CD4-positive, CD25-positive, alpha-beta regulatory T cell (primary cell): ENCODE measurements at regions not wholly inside any gene's neighbourhood (a gene's known extent, or its start where the extent isn't known, plus 50 kb on each side); places are given as distances from the start of the nearest gene placed in this dataset.

Experiments used
- ATAC-seq, 2 donors: fragments of 150-1000 bp; cut with Tn5 transposase; one replicate each; pipeline ENCODE4 v1.10.0; 2021; ENCODE audit warnings: low read depth in 2 of 2, moderate number of reproducible peaks in 2 of 2, moderate library complexity in 1 of 2
- DNase-seq, 3 donors: peaks; one replicate each; pipeline versions ENCODE4 v3.0.0 to v3.0.0-alpha.2; 2012 to 2022; ENCODE audit warnings: mixed read lengths in 1 of 3
- H3K27ac ChIP-seq: one replicate; pipeline ENCODE4 v1.7.0; 2013; ENCODE audit warnings: mild to moderate bottlenecking, low read length; ENCODE audit not compliant: insufficient read depth, poor library complexity, severe bottlenecking
- H3K27me3 ChIP-seq: one replicate; pipeline ENCODE4 v1.7.0; 2013; ENCODE audit warnings: low read length; ENCODE audit not compliant: control insufficient read depth, insufficient read depth
- H3K36me3 ChIP-seq: one replicate; pipeline ENCODE4 v1.7.0; 2013; ENCODE audit warnings: mild to moderate bottlenecking, low read length, moderate library complexity; ENCODE audit not compliant: control insufficient read depth, insufficient read depth
- H3K4me1 ChIP-seq: 2 replicates; pipeline ENCODE4 v1.7.0; 2013; ENCODE audit warnings: mild to moderate bottlenecking, low read length; ENCODE audit not compliant: insufficient read depth, control insufficient read depth, poor library complexity, severe bottlenecking
- H3K4me3 ChIP-seq: one replicate; pipeline ENCODE4 v1.7.0; 2013; ENCODE audit warnings: low read depth, mild to moderate bottlenecking, low read length, moderate library complexity
- H3K9me3 ChIP-seq, 2 experiments: 1 replicate in 1 of 2; 2 replicates in 1 of 2; pipeline ENCODE4 v1.7.0; 2013; ENCODE audit warnings: low read length in 2 of 2, mild to moderate bottlenecking in 1 of 2, moderate library complexity in 1 of 2; ENCODE audit not compliant: control insufficient read depth in 2 of 2
- H3K27ac Mint-ChIP-seq, 3 donors: one replicate each; pipeline ENCODE4 v1.8.0; 2020 to 2022; ENCODE audit warnings: mild to moderate bottlenecking in 3 of 3, mixed read lengths in 3 of 3, moderate library complexity in 2 of 3
- H3K27me3 Mint-ChIP-seq: one replicate; pipeline ENCODE4 v1.8.0; 2022; ENCODE audit warnings: mild to moderate bottlenecking, mixed read lengths
- H3K36me3 Mint-ChIP-seq: one replicate; pipeline ENCODE4 v1.8.0; 2020; ENCODE audit warnings: mixed read lengths
- H3K4me1 Mint-ChIP-seq, 4 donors: one replicate each; pipeline ENCODE4 v1.8.0; 2020 to 2022; ENCODE audit warnings: mixed read lengths in 4 of 4, mild to moderate bottlenecking in 1 of 4
- H3K4me3 Mint-ChIP-seq, 4 donors: one replicate each; pipeline ENCODE4 v1.8.0; 2020 to 2022; ENCODE audit warnings: mild to moderate bottlenecking in 4 of 4, mixed read lengths in 4 of 4, moderate library complexity in 3 of 4
- H3K9me3 Mint-ChIP-seq, 7 donors: one replicate each; pipeline ENCODE4 v1.8.0; 2020 to 2022; ENCODE audit warnings: mixed read lengths in 7 of 7, mild to moderate bottlenecking in 3 of 7, moderate library complexity in 2 of 7

DNA sequence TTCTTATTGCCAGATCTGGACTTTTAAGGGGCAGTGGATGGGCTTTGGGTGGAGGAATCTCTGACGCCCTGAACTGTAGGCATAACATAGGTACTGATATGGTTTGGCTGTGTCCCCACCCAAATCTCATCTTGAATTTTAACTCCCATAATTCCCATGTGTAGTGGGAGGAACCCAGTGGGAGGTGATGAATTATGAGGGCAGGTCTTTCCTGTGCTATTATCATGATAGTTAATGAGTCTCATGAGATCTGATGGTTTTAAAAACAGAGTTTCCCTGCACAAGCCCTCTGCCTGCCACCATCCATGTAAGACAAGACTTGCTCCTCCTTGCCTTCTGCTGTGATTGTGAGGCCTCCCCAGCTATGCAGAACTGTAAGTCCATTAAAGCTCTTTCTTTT, 160.0 kb upstream of the CRY1 start:
- no peak overlapping the region for H3K4me3 ChIP-seq
- Mint-ChIP-seq H3K4me1 (no peaks in the 10 kb centered on the region), H3K27me3 (peaks cover 9% of the 10 kb centered on the region), H3K4me3 (no peak overlapping the region), H3K36me3 (no peaks in the 10 kb centered on the region), H3K9me3 (peaks cover 0 to 5% (median 3%) of the 10 kb centered on the region in 7 donors), H3K27ac (no peak overlapping the region)
- no peak overlapping the region for H3K27ac ChIP-seq
- no peaks in the 10 kb centered on the region for H3K9me3 ChIP-seq
- DNase-seq (no peak), ATAC-seq (no peak)
- H3K36me3 ChIP-seq, result no peaks in the 10 kb centered on the region
- no peaks in the 10 kb centered on the region for H3K4me1 ChIP-seq
- H3K27me3 ChIP-seq, result peaks cover 4% of the 10 kb centered on the region

DNA sequence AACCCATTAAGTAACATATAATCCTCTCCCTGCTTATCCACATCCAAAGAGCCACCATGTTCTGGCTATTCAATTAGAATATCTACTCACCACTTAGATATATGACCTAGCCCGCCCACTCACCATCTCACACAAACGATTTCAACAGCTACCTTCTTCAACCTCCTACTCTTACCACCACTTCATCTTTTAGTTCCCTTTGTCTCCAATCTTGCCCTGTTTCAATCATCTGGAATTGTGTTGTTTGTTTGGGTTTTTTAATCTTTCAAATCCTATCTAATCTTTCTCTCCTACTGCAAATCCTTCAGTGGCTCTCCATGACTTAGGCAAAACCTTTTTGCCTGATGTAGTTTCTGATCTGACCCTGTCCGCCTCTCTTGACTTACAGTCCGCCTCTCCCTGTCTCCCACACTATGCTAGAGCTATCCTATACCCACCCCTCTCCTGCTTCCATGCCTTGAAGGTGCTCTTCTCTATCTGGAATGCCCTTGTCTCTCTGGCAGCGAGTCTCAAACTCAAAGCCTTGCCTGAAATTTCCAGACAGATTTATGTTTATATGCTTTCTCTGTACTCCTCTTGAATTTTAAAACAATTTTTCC, 161.0 kb upstream of the CRY1 start:
- H3K4me3 Mint-ChIP-seq, result no peak overlapping the region
- H3K36me3 Mint-ChIP-seq, result no peaks in the 10 kb centered on the region
- Histone ChIP-seq H3K4me1 (no peaks in the 10 kb centered on the region), H3K9me3 (no peaks in the 10 kb centered on the region), H3K36me3 (no peaks in the 10 kb centered on the region), H3K27me3 (peaks cover 7% of the 10 kb centered on the region), H3K4me3 (no peak overlapping the region), H3K27ac (no peak overlapping the region)
- H3K9me3 Mint-ChIP-seq, result peaks cover 0 to 5% (median 2%) of the 10 kb centered on the region in 7 donors
- peaks cover 17% of the 10 kb centered on the region for H3K27me3 Mint-ChIP-seq
- DNase-seq (no peak), ATAC-seq (no peak)
- H3K27ac Mint-ChIP-seq, result no peak overlapping the region
- no peaks in the 10 kb centered on the region for H3K4me1 Mint-ChIP-seq

DNA sequence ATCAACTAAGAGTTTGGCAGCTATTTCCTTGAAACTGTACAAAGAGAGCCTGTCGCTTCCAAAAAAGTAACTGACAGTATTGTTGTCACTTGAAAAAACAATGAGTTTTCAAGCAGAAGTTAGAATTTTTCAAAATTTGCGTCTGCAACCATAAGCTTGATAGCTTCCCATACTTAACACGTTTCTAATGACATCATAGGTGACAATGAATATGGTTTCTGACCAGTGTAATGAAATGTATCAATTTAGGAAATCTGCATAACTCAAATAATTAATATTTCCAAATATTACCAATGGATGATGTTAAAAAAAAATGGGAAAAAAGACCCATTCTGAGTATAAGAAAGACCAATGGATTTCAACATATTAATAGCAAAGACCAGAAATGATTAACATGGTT, 165.4 kb upstream of the CRY1 start:
- Mint-ChIP-seq H3K27me3 (peaks cover 19% of the 10 kb centered on the region), H3K4me3 (no peak overlapping the region), H3K4me1 (no peaks in the 10 kb centered on the region), H3K36me3 (no peaks in the 10 kb centered on the region), H3K9me3 (peaks cover 0 to 12% (median 0%) of the 10 kb centered on the region in 7 donors), H3K27ac (no peak overlapping the region)
- ATAC-seq, result no peak
- H3K4me1 ChIP-seq, result no peaks in the 10 kb centered on the region
- H3K27me3 ChIP-seq, result peaks cover 10% of the 10 kb centered on the region
- H3K4me3 ChIP-seq, result no peak overlapping the region
- no peak for DNase-seq
- peaks cover 4 to 5% of the 10 kb centered on the region in 2 experiments for H3K9me3 ChIP-seq
- H3K36me3 ChIP-seq, result no peaks in the 10 kb centered on the region
- no peak overlapping the region for H3K27ac ChIP-seq

DNA sequence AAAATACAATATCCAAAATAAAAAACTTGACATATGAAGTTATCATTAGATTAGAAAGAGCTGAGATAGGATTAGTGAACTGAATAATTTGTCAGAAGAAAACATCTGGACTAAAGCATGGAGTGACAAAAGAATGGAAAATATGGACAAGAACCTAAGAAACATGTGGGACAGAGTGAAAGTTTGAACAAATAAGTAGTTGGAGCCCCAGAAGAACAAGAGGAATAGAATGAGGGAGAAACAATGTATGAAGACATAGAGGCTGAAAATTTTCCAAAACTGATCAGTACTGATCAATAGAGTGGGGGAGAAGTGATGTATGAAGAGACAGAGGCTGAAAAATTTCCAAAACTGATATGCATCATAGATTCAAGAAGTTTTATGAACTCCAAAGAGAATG, 170.6 kb upstream of the CRY1 start:
- H3K27ac ChIP-seq, result no peak overlapping the region
- Mint-ChIP-seq H3K27me3 (peaks cover 9% of the 10 kb centered on the region), H3K27ac (no peak overlapping the region), H3K36me3 (no peaks in the 10 kb centered on the region), H3K9me3 (peaks cover 0 to 12% (median 1%) of the 10 kb centered on the region in 7 donors), H3K4me3 (peak overlapping the region in 1 of 4 donors; percentile 11), H3K4me1 (peaks cover 0 to 10% (median 3%) of the 10 kb centered on the region in 4 donors)
- H3K9me3 ChIP-seq, result peaks cover 5 to 7% of the 10 kb centered on the region in 2 experiments
- DNase-seq (no peak), ATAC-seq (no peak)
- H3K27me3 ChIP-seq, result peaks cover 7% of the 10 kb centered on the region
- H3K4me3 ChIP-seq, result no peak overlapping the region
- no peaks in the 10 kb centered on the region for H3K4me1 ChIP-seq
- H3K36me3 ChIP-seq, result no peaks in the 10 kb centered on the region

DNA sequence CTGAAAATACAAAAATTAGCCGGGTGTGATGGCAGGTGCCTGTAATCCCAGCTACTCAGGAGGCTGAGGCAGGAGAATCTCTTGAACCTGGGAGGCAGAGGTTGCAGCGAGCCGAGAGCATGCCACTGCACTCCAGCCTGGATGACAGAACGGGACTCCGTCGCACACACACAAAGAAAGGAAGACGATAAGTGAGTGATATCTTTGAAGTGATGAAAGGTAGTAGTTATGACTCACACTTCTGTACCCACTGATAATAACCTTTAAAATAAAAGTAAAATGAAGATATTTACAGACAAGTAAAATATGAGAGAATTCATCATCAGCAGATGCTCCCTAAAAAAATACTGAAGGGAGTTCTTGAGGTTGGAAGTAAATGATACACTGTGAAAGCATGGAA, 171.3 kb upstream of the CRY1 start:
- Histone ChIP-seq H3K9me3 (peaks cover 5 to 7% of the 10 kb centered on the region in 2 experiments), H3K4me1 (no peaks in the 10 kb centered on the region), H3K27me3 (peaks cover 10% of the 10 kb centered on the region), H3K4me3 (no peak overlapping the region), H3K36me3 (no peaks in the 10 kb centered on the region), H3K27ac (no peak overlapping the region)
- Mint-ChIP-seq H3K27ac (no peak overlapping the region), H3K36me3 (no peaks in the 10 kb centered on the region), H3K9me3 (peaks cover 0 to 12% (median 1%) of the 10 kb centered on the region in 7 donors), H3K4me1 (peaks cover 0 to 10% (median 3%) of the 10 kb centered on the region in 4 donors), H3K4me3 (peak overlapping the region in 2 of 4 donors; percentile 23 to 78), H3K27me3 (peaks cover 9% of the 10 kb centered on the region)
- ATAC-seq (no peak), DNase-seq (peak in 1 of 3 donors; percentile 46)

DNA sequence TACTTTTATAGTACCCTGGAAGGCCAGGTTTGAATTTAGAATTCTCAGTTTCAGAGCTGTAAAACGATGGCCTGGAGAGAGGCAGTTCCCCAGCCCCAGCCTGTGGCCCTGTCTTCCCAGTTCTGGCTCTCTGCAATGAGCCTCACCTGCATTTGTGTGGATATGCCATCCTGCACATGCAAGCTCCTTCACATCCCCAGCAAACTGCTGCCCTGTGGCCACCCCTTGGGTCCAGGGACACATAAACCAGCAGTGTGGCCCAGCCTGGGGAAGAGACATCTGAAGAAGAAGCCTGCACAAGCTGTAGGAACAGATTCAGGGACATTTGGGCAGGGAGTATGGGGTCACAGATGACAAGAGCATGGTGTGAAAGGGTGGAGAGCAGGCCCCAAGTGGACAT, 174.3 kb upstream of the CRY1 start:
- Mint-ChIP-seq H3K36me3 (no peaks in the 10 kb centered on the region), H3K4me1 (peaks cover 0 to 10% (median 3%) of the 10 kb centered on the region in 4 donors), H3K4me3 (no peak overlapping the region), H3K9me3 (peaks cover 0 to 12% (median 0%) of the 10 kb centered on the region in 7 donors), H3K27ac (no peak overlapping the region), H3K27me3 (peaks cover 11% of the 10 kb centered on the region)
- no peak overlapping the region for H3K27ac ChIP-seq
- H3K27me3 ChIP-seq, result peaks cover 6% of the 10 kb centered on the region
- H3K36me3 ChIP-seq, result no peaks in the 10 kb centered on the region
- DNase-seq (no peak), ATAC-seq (no peak)
- peaks cover 5 to 7% of the 10 kb centered on the region in 2 experiments for H3K9me3 ChIP-seq
- H3K4me3 ChIP-seq, result no peak overlapping the region
- no peaks in the 10 kb centered on the region for H3K4me1 ChIP-seq

DNA sequence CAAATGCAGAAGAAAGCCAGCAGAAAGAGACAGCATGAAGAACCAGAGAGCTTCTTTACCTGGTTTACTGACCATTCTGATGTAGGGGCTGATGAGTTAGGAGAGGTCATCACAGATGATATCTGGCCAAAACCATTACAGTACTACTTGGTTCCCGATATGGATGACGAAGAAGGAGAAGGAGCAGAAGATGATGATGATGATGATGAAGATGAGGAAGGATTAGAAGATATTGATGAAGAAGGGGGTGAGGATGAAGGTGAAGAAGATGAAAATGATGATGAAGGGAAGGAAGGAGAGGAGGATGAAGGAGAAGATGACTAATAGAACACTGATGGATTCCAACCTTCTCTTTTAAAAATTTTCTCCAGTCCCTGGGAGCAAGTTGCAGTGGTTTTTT, 178.2 kb upstream of the CRY1 start:
- Histone ChIP-seq H3K36me3 (no peaks in the 10 kb centered on the region), H3K9me3 (no peaks in the 10 kb centered on the region), H3K4me3 (no peak overlapping the region), H3K27ac (no peak overlapping the region), H3K4me1 (no peaks in the 10 kb centered on the region), H3K27me3 (peaks cover 11% of the 10 kb centered on the region)
- Mint-ChIP-seq H3K4me1 (no peaks in the 10 kb centered on the region), H3K27me3 (peaks cover 26% of the 10 kb centered on the region), H3K4me3 (no peak overlapping the region), H3K9me3 (peaks cover 0 to 1% (median 0%) of the 10 kb centered on the region in 7 donors), H3K36me3 (no peaks in the 10 kb centered on the region), H3K27ac (no peak overlapping the region)
- DNase-seq (no peak), ATAC-seq (no peak)

DNA sequence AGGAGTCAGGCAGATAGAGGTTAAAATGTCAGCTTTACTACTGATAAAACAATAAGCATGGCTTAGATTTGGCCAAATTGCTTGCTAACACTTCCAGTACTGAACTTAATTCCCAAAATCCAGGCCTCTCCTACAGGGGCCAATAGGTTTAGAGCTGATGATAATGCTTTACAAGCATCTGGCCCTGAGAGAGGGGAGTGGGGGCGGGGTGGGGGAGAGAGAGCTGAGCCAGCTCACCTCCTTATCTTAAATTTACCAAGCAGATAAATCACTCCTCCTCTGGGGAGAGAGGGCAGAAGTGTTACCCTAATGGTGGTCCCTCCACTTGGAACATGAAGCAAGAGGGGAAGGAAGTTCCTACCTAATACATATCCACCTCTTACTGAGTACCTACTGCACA, 182.2 kb upstream of the CRY1 start:
- Mint-ChIP-seq H3K9me3 (peaks cover 0 to 3% (median 1%) of the 10 kb centered on the region in 7 donors), H3K4me3 (no peak overlapping the region), H3K4me1 (no peaks in the 10 kb centered on the region), H3K27me3 (peaks cover 40% of the 10 kb centered on the region), H3K36me3 (no peaks in the 10 kb centered on the region), H3K27ac (no peak overlapping the region)
- H3K36me3 ChIP-seq, result no peaks in the 10 kb centered on the region
- no peaks in the 10 kb centered on the region for H3K4me1 ChIP-seq
- ATAC-seq (no peak), DNase-seq (no peak)
- no peak overlapping the region for H3K4me3 ChIP-seq
- no peaks in the 10 kb centered on the region for H3K9me3 ChIP-seq
- peaks cover 11% of the 10 kb centered on the region for H3K27me3 ChIP-seq
- H3K27ac ChIP-seq, result no peak overlapping the region
